GM18517 (cell line): ENCODE measurements at regions not wholly inside any gene's neighbourhood (a gene's known extent, or its start where the extent isn't known, plus 50 kb on each side); places are given as distances from the start of the nearest gene placed in this dataset.

ENCODE experiments used
- ATAC-seq: cut with Tn5 transposase; IDR thresholded peaks from one replicate; pipeline ENCODE4 v1.9.1; 2021; ENCODE audit warnings: mild to moderate bottlenecking, moderate library complexity; ENCODE audit not compliant: unreplicated experiment

DNA sequence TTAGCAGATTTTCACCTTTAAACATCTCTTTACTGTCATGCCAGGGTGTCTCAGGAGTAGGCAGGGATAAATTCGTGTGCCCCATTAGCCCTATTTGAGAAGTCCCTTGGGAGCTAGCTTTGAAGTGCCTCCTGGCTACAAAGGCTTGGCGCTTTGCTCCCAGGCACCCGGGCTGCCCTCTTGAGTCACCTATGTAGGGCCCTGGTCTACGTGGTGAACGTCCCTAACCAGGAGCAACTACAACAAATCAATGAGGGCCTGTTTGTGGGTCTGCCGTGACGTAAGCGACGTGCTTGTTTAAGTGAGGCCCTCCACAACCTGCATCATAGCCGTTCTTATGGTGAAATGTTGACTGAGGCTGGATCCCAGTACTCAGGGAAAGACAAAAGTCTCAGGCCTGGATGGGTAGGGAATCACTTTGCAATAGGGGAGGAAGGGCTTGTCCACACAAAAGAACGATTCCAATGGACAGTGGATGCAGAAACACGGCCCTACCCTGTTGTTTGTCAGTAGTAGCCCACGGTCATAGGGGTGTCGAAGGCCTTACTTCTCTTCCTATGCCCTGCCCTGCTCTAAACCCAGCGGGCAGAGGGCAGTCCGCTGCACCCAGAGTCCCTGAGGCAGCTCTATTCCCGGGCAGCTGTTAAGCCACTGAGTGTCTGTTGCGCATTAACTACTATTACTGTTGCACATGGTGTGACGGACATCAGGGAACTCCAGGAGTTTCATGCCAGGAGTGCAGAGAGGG is 93.9 kb downstream of the INHBB start:
- ATAC-seq = no peak

DNA sequence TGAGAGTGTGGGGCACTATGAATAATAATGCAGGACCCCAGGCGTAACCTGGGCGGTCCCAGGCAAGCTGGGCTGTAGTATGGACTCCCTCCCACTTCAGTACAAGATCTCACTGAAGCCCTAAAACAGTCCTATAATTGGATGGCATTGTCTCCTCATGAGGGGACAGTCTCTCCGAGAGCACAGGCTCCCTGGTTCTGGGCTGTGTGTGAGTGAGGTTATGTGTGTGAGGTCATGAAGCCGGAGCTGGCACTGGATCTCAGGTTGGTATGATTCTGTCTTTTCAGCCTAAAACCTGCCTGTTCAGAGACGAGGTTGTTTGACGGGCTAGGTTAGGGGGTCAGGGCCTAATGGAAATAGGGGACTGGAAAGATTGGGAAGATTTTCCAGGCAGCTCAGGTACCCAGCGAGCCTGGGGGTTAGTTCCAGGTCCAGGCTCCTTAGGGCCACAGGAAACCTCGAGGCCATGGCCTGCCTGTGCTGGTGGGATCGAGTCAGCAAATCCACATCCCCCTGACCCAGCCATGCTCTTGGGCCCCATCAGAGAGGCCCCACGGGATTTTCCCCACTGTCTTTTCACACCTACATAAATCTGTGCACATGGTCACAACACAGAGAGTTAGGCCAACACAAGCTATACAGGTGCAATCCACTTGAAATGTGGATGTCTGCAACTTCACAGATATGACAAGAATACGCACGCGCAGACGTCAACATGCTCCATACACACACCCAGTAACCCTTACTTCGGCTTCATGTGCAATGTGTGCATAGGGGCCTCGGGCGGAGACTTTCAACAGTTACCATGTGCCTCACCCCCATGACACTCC is 94.8 kb downstream of the INHBB start:
- no peak for ATAC-seq

DNA sequence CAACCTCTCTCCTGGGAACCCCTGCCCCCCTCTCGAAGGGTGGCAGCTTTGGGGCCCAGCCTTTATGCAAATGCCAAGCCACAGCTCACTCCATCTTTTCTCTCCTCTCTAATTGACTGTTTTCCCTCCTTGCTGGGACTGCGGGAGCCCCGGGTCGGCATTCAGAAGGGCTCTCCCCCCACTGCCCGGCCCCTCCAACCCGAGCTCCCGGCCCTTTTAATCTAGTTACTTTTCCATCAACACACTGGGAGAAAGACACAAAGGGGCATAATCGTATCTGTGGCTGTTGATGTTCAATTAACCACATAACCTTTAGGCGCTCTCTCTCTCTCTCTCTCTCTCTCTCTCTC is 95.4 kb downstream of the INHBB start:
- ATAC-seq = no peak

DNA sequence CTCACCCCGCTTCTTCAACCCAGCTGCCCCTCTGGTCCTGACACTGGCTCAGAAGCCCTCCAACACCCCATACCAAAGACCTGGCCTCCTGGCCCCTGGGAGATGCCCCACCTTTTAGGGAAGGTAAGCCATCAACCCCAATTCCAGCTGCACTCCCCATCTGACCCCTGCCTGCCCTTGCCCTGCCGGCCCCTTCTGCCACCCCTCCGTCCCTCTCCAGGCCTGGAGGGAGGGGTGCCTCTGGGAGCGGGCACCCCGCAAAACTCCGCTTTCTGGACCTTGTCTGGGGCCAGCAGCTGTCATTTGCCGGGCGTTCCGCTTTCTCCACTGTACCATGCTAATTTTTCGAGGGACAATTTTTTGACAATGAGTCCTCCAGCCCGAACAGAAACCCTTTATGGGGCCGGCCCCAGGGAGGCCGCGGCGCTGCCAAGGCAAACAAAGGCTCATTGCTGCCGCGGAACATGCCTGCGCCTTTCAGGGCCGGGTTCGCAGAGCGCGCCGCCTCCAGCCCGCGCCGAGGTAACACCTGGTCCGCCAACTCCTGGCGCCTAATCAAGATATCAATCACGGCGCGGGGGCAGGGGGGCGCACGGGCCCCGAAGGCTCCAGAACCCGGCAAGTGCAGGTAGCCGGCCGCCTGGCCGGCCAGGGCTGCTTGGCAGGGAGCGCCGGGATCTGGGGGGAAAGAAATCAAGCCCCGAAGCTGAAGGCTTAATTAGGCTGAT is 96.0 kb downstream of the INHBB start:
- ATAC-seq = no peak

DNA sequence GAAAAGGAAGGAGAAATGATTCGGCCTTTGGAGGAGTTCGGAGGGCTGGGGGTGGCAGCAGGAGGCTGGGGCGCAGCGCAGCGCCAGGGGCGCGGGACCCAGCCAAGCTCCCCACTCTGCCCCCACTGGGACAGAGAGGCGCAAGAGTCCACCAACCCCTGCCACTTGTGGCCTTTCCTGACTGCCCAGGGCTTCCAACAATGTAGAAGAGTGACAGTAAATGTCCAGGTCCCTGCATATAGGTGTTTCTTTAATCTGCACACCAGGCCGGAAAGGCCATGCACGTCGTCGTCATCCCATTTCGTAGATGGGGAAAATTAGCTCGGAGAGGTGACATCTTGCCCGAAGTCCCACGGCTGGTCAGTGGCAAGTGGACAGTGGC is 96.6 kb downstream of the INHBB start:
- no peak for ATAC-seq

DNA sequence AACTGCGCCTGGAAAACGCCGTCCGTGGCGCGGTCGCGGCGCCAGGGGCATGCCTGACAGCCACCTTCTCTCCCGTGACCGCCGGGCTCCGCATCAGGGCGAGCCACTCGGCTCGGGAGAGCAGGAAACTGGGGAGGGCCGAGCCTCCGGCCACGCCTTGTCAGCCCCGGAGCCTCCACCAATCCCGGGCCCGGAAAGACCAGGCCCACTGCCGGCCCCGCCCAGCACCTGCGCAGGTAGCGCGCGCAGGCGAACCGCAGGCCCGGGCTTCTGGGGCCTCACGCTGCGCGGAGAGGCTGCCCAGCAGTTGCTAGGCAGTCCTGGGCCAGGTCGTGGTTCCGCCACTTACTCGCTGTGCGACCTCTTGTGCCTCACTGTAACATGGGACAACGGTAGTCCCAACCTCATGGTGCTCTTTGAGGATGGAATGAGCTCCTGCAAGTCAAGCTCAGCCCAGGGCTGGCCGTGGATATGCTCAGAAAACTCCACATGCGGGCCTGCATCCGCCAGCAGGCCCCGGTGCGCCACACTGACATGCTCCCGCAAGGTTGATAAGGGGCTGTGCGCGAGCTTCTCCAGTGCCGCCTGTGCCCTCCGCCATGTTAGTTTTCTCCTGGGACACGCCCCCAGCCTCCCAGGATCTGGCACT is 97.1 kb downstream of the INHBB start:
- no peak for ATAC-seq

DNA sequence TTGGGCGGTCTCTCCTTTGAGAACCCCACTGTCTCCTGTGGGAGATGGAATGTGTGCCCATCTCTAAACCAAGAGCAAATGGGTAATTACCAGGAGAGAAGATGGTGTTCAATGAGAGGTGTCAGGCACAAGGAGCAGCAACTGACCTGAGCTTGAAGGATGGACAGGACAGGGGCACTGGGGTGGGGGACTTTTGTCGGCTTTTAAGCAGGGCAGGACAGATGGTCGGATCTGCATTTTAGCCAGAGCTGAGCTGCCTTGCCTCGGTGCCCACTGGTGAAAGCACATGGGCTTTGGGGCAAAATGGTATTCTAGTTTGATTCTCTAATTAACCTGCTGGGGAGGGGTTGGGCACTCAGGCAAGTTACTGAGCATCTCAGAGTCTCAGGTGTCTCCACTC is 98.0 kb downstream of the INHBB start:
- no peak for ATAC-seq

DNA sequence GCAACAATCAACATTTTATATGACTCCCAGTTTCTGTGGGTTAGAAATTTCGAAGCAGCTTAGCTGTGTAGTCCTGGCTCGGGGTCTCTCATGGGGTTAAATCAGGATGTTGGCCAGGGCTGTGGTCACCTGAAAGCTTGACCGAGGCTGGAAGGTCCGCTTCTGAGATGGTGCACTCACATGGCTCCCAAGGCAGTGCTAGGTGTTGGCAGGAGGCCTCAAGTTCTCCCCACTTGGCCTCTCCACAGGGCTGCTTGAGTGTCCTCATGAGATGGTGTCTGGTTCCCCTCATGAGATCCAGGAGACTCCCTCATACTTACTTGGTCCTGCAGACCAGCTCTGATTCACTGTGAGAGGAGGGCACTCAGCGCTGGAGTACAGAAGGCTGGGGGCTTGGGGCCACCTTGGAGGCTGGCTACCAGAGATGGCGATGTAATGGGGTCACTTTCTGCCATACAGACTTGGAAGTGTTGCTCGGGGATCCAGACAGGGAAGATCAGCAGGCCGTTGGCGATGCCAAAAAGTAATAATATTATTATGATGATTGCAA is 98.8 kb downstream of the INHBB start:
- no peak for ATAC-seq

DNA sequence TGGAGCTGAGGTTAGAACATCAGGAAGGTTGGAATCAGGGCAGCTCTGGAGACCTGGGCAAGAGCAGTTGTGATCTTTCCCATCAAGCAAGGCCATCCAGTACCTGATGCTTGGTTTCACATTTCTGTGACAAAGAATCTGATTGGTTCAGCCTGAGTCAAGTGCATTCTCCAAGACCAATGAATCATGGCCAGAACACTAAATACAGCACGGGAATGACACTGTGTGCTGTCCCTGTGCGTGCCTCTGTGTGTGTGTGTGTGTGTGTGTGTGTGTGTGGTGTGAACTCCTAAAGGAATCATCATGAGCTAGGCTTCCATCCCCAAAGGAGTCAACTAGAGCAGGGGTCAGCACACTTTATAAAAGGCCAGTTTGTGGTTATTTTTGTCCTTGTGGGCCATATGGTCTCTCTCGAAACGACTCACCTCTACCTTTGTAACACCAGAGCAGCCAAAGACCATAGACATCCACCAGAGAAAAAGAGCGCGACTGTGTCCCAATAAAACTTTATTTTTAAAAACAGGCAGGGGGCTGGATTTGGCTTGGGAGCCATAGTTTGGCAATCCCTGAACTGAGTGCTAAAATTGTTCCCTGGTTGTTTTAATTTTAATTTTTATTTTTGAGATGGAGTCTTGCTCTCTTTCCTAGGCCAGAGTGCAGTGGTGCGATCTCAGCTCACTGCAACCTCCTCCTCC is 99.7 kb downstream of the INHBB start:
- no peak for ATAC-seq

DNA sequence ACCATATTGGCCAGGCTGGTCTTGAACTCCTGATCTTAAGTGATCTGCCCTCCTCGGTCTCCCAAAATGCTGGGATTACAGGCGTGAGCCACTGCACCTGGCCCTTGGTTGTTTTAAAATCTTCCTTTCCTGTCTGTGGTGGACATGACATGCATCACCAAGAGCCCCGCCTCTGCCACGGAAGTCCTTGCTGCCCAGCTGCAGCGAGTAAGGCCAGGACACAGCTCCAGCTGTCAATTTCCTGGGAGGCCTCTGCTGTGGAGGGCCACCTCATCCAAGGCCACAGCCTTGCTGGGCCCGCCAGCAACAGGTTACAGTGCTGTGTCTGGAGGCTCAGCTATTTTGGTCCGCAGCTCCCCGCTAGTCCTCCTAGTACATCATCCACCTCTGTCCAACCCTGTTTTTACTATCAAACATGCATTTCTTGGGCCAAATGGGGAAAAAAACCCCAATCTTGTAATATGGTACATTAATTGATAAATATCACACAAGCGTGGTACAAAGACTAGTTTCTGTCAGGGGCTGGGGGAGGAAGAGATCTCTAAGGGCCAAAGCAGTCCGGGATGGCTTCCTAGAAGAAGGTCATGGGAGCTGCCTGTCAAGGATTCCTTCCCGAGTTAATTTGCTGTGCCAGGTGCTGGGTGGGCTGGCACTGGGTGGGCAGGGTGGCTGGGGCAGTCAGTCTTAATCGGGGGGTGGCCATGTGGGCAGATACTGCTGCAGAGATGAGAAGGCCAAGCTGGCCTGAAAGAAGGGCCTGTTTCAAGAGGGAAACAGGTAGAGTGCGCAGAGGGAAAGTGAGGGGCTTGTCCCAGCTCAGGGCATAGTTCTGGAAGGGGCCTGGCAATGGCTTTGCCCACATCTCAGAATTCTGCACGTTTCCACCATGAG is 100.5 kb downstream of the INHBB start:
- no peak for ATAC-seq

DNA sequence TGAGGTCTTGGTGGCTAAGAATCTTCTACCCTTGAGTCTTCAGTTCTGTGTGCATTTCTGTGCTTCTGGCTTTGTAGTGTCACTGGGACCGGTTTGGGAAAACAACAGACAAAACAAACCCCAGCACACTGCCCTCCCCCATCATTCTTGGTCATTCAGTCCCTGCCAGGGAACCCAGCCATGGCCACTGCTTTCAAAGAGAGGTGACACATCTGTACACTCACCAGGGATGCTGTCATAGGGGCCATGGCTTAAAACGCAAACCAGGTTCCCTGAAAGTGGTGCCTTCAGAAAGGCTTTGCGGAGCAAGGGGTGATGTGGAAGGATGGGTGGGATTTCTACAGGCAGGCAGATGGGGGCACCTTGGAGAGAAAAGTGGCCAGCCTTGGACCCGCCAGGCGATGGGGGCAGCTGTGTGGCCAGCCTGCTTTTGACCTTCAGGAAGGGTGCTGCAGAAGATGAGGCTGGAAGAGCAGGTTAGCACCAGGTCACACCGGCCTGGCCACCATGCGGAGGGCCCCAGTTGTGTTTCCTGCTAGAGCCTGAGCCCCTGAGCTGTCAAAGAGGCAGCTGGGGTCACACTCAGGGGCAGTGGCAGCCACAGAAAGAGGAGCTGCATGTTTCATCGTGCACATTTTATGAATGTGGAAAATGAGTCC is 101.3 kb downstream of the INHBB start:
- ATAC-seq = no peak

DNA sequence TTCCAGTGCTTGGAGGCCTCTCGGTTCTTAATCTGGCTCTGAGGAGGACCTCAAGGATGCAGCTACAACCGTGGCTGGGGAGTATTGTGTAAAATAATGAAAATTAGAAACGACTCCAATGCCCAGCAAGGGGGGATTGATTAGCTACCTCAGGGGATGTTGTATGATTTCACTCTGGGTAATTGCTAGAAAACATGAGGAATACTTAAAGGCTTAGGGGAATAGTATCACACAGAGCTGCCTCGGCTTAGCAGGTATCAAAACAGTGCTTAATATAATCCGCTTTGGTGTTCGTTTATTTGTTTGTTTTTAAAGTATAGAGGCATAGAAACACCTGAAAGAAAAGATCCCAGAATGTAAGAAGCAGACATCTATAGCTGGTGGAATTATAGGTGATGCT is 102.5 kb downstream of the INHBB start:
- no peak for ATAC-seq

DNA sequence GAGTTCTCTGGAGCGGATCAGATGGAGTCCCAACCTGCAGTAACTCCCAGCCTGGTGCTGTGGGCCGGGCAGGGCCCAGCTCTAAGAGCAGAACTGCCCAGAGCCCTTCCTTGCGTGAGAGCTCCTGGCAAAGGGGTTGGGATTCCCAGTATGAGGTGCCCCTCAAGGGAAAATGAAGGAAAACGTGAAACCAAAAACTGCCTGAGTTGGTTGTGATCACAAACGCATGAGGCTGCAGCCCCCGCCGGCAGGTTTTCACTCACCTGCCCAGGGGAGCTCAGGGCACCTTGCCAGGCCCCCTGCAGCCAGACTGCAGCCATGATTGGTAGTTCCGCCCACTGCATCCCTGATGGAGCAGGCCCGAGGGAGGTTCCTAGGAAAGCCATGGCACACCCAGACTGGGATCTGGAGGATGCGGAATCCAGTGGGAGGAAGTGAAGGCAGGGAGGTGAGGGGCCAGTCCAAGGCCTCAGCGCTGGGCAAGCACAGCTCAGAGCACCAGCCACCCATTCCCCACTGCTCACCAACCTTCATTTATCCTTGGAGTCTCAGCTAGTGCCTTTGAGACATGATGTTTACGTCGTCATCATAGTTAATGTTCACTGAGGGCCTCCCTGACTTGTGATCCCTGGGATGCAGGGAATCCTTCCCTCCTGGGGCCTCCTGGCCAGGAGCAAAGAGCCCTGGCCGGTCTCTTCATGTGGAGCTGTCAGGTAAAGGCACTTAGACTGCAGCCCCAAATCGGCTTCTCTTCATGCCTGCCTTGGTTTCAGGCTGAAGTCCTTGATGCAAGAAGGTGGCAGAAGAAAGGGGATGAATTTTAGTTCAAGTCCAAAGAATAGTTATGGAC is 103.2 kb downstream of the INHBB start:
- no peak for ATAC-seq

DNA sequence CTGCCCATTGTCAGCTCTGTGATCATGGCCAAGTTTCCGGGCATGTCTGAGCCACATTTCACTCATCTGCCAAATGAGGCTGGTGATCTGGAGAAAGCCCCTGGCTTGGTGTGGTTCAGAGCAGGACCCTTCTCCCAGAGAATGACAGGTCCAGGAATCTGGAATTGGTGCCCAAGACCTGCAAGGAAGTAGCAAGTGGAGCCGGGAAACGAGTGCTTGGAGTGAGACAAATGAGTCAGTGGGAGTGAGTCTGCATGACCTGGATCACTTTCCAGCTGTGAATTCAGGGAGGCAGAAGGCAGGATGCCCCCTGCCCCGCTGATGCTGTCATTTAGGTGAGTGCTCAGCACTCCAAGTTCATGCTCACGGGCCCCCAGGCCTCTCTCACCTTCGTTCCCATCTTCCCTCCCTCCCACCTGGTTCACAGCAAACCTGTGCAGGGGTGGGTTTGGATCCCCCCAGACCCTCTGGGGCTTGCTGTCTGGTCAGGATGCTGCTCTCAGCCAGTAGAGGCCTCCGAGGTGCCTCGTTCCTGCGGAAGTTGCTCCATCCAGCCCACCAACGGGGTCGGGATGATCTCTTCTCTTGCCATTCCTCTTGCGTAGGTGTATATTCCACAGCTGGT is 104.4 kb downstream of the INHBB start:
- ATAC-seq = no peak

DNA sequence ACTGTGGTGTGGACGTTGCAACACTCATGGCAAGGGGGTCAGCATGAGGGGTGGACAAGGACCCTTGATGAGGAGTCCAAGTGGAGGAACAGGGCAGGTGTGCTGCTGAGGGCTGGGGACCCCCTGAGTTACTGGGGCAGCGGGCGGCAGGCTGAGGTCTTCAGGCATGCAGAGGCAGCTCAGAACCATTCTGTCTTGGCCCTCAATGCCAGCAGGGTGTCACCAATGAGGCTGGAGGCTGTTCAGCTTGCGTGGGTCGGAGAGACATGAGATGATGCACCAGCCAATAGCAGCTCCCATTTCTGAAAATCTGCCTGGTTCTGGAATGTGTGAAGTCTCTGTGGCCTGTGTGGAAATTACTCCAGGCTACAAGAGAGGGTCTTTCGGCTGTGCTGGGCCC is 105.4 kb downstream of the INHBB start:
- ATAC-seq = no peak

DNA sequence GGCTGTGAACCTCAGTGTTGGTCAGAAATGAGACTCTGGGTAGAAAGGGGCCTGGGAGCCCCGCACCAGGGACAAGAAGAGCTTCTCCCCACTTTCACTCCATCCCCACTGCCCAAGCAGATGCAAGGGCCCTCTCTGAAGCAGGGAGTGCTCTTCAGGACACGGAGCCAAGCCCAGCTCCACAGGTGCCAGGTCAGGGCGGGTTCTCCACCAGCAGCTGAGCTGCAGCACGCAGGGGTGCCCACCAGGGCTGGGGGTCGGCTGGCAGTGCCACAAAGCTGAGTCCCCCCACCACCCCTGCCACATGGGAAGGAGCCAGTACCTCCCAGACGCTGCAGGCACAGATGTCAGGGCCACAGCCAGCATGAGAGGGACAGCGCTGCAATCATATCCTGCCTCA is 106.2 kb downstream of the INHBB start:
- no peak for ATAC-seq

DNA sequence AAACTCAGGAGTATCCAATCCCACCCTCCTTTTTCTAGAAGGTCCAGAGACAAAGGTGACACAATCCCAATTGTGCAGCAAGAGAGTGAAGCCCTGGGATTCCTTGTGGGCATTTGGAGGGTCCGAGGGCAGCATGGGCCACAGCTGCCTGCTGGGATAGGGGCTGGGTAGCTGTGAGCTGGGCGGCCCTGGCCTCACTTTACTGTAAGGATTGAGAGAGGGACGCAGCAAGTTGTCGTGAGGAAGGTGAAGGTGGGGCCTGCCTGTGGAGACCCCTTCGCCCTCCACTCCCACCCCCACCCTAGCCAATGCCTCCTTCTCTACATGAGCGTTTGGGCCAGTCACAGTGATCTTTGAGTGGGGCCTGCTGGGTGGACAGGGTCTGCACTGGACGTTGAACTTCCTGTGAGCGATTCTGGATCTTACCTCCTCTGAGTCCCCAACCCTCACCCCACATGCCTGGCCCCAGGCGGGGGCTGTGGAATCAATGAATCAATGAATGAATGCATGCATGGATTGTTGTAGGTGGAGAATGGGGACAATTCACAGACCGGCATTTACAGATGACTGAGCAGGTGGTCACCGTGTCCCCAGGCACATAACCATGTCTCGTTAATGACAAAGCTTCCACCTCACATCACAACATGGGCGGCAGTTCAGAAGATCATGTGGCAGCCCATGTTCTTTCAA is 107.2 kb downstream of the INHBB start:
- ATAC-seq = no peak
